Spleen (tissue), 11 donors: ENCODE measurements at regions not wholly inside any gene's neighbourhood (a gene's known extent, or its start where the extent isn't known, plus 50 kb on each side); places are given as distances from the start of the nearest gene placed in this dataset.

Experiments
- DNase-seq: peaks from one replicate; pipeline ENCODE4 v3.0.0-alpha.2; 2020
- H3K27ac ChIP-seq, 8 donors: fragments of 200-600 bp; sonication (generic) in 7 of 8; 1 replicate in 4 of 8; 2 replicates in 4 of 8; pipeline versions ENCODE4 v1.5.0 to v1.8.0; 2016 to 2021; ENCODE audit warnings: inconsistent platforms in 4 of 8, mild to moderate bottlenecking in 4 of 8, moderate library complexity in 1 of 8
- H3K27me3 ChIP-seq, 7 donors: fragments of 200-600 bp; sonication (generic) in 6 of 7; replicated peaks in 1 of 7; 1 replicate in 4 of 7; 2 replicates in 3 of 7; pipeline versions ENCODE4 v1.5.0 to v1.8.0; 2016 to 2021; ENCODE audit warnings: inconsistent platforms in 3 of 7, mild to moderate bottlenecking in 1 of 7
- H3K36me3 ChIP-seq, 6 donors: fragments of 200-600 bp; sonication (generic) in 5 of 6; 1 replicate in 4 of 6; 2 replicates in 2 of 6; pipeline versions ENCODE4 v1.5.0 to v1.8.0; 2016 to 2021; ENCODE audit warnings: inconsistent platforms in 2 of 6
- H3K4me1 ChIP-seq, 6 donors: fragments of 200-600 bp; sonication (generic) in 5 of 6; 1 replicate in 3 of 6; 2 replicates in 3 of 6; pipeline versions ENCODE4 v1.5.0 to v1.8.0; 2016 to 2021; ENCODE audit warnings: inconsistent platforms in 3 of 6
- H3K4me3 ChIP-seq, 8 donors: fragments of 200-600 bp; sonication (generic) in 7 of 8; 1 replicate in 4 of 8; 2 replicates in 4 of 8; pipeline versions ENCODE4 v1.5.0 to v1.8.0; 2016 to 2021; ENCODE audit warnings: inconsistent platforms in 4 of 8, mild to moderate bottlenecking in 4 of 8, moderate library complexity in 2 of 8
- H3K9me3 ChIP-seq, 8 donors: fragments of 200-600 bp; sonication (generic) in 7 of 8; 1 replicate in 4 of 8; 2 replicates in 4 of 8; pipeline versions ENCODE4 v1.5.0 to v1.8.0; 2016 to 2021; ENCODE audit warnings: inconsistent platforms in 4 of 8
- CTCF ChIP-seq, 11 experiments: fragments of 200-600 bp in 7 of 11; fragments of 450-650 bp in 4 of 11; sonication (generic) in 4 of 11; IDR thresholded peaks in 8 of 11; conservative IDR thresholded peaks in 3 of 11; 1 replicate in 7 of 11; 2 replicates in 4 of 11; pipeline versions ENCODE4 v1.4.0 to v1.8.0; 2016 to 2021; ENCODE audit warnings: antibody characterized with exemption in 11 of 11, inconsistent platforms in 4 of 11, mild to moderate bottlenecking in 1 of 11
- POLR2A ChIP-seq, 3 donors: fragments of 450-650 bp; IDR thresholded peaks; one replicate each; pipeline ENCODE4 v1.5.1; 2017; ENCODE audit warnings: antibody characterized with exemption in 3 of 3, mild to moderate bottlenecking in 1 of 3
- POLR2AphosphoS5 ChIP-seq, 3 donors: sonication (generic); formaldehyde crosslinking; IDR thresholded peaks; one replicate each; pipeline ENCODE4 v1.5.1; 2017; ENCODE audit warnings: antibody characterized with exemption in 3 of 3
- WGBS, 5 donors: extraction: QIAGEN DNeasy Blood & Tissue Kit in 3 of 5; methylation state at CpG; one replicate each; pipeline versions ENCODE4 v1.1.5 to v1.1.7; 2013 to 2018; 5-methylcytosine and 5-hydroxymethylcytosine counted together
- intact Hi-C: fragments of 100-400 bp; cut with DNase I; formaldehyde crosslinking; loops from one replicate; pipeline ENCODE4 v1.15.0; 2023; ENCODE audit warnings: low total_unique reads
- donor health status: healthy with polysubstance abuse.
- donor health status: DM: no; HTN: no; CAD: no; lungs with moderate emphysema.
- donor health status: DM: no; HTN: no; CAD: no.
- donor health status: Bipolar disorder and iron deficiency.
- donor health status: healthy.
- donor health status: DM: no; HTN: no; CAD: no.
- donor health status: DM: yes; HTN: yes; CAD: no.

GRCh38 chr4:119810001-119810400 is 181.4 kb upstream of the PDE5A start:
- Histone ChIP-seq H3K27ac (no peak overlapping the region), H3K4me1 (no peaks in the 10 kb centered on the region), H3K9me3 (peaks cover 0 to 32% (median 13%) of the 10 kb centered on the region in 8 donors), H3K27me3 (no peaks in the 10 kb centered on the region), H3K4me3 (no peak overlapping the region), H3K36me3 (no peaks in the 10 kb centered on the region)
- DNase-seq = no peak
- TF ChIP-seq POLR2AphosphoS5 (IDR thresholded peaks at IDR 0.05) = no peak
- no peak for TF ChIP-seq CTCF (IDR thresholded peaks at IDR 0.05 in 8 of 11, conservative IDR thresholded peaks at IDR 0.05 in 3 of 11)
- no peak for TF ChIP-seq POLR2A (IDR thresholded peaks at IDR 0.05)
- intact Hi-C loops = no loop called here
- WGBS, 5 donors = 79 to 87% (median 81%) methylated on average over 1 of the region's 1 CpG

- 91 to 100% (median 97%) methylated on average over 1 of the region's 1 CpG for WGBS, 5 donors
- no peak for DNase-seq
- H3K27me3 ChIP-seq = no peaks in the 10 kb centered on the region
- no peak for TF ChIP-seq CTCF (IDR thresholded peaks at IDR 0.05 in 8 of 11, conservative IDR thresholded peaks at IDR 0.05 in 3 of 11)
- TF ChIP-seq POLR2AphosphoS5 (IDR thresholded peaks at IDR 0.05) = no peak
- no peak for TF ChIP-seq POLR2A (IDR thresholded peaks at IDR 0.05)
- H3K4me3 ChIP-seq = no peak overlapping the region
- H3K36me3 ChIP-seq = no peaks in the 10 kb centered on the region
- intact Hi-C loops = no loop called here
- no peaks in the 10 kb centered on the region for H3K4me1 ChIP-seq
- H3K9me3 ChIP-seq = peaks cover 0 to 11% (median 0%) of the 10 kb centered on the region in 8 donors
- H3K27ac ChIP-seq = no peak overlapping the region
These were observed 175.8 kb upstream of the PDE5A start for GRCh38 chr4:119804404-119804803.

GRCh38 chr4:119797238-119797894 is 168.8 kb upstream of the PDE5A start:
- Histone ChIP-seq H3K4me3 (no peak overlapping the region), H3K36me3 (no peaks in the 10 kb centered on the region), H3K27ac (no peak overlapping the region), H3K9me3 (no peaks in the 10 kb centered on the region), H3K27me3 (no peaks in the 10 kb centered on the region), H3K4me1 (no peaks in the 10 kb centered on the region)
- intact Hi-C loops = no loop called here
- DNase-seq = no peak
- TF ChIP-seq CTCF (IDR thresholded peaks at IDR 0.05 in 8 of 11, conservative IDR thresholded peaks at IDR 0.05 in 3 of 11) = no peak
- TF ChIP-seq POLR2AphosphoS5 (IDR thresholded peaks at IDR 0.05) = no peak
- TF ChIP-seq POLR2A (IDR thresholded peaks at IDR 0.05) = no peak
- 69 to 85% (median 77%) methylated on average over 2 of the region's 2 CpGs for WGBS, 5 donors

GRCh38 chr4:119795986-119796578 is 167.5 kb upstream of the PDE5A start:
- no peak for TF ChIP-seq CTCF (IDR thresholded peaks at IDR 0.05 in 8 of 11, conservative IDR thresholded peaks at IDR 0.05 in 3 of 11)
- TF ChIP-seq POLR2AphosphoS5 (IDR thresholded peaks at IDR 0.05) = no peak
- no peak for TF ChIP-seq POLR2A (IDR thresholded peaks at IDR 0.05)
- intact Hi-C loops = no loop called here
- H3K4me1 ChIP-seq = no peaks in the 10 kb centered on the region
- no peaks in the 10 kb centered on the region for H3K9me3 ChIP-seq
- no peak overlapping the region for H3K27ac ChIP-seq
- 40 to 62% (median 50%) methylated on average over 3 of the region's 3 CpGs for WGBS, 5 donors
- DNase-seq = no peak
- no peaks in the 10 kb centered on the region for H3K36me3 ChIP-seq
- H3K27me3 ChIP-seq = no peaks in the 10 kb centered on the region
- H3K4me3 ChIP-seq = no peak overlapping the region
